ENCODE measurements at regions not wholly inside any gene's neighbourhood (a gene's known extent, or its start where the extent isn't known, plus 50 kb on each side); places are given as distances from the start of the nearest gene placed in this dataset.

- no peak for ATAC-seq
- no peak for DNase-seq (ENCODE audit: low read depth, low spot score)
- ChIA-PET CTCF (no interaction called here), POLR2A (no interaction called here)
- H3K4me1 ChIP-seq (ENCODE audit: control insufficient read depth, insufficient read depth, low read length) = no peaks in the 10 kb centered on the region
- intact Hi-C loops (cut with micrococcal nuclease; ENCODE audit: unreplicated experiment) (no loop called here), in situ Hi-C loops (cut with HindIII; ENCODE audit: low pct_unique_long_range_greater_than_20kb, low sequenced_read_pairs) (no loop called here)
- no TSS peak for BruUV-seq (replicated peaks)
- H3K9me3 ChIP-seq (ENCODE audit: control insufficient read depth, insufficient read depth, low read depth, low read length) = no peaks in the 10 kb centered on the region
- no peak for TF ChIP-seq CTCF (IDR thresholded peaks at IDR 0.05)
- no peak for TF ChIP-seq POLR2AphosphoS5 (IDR thresholded peaks at IDR 0.05; ENCODE audit: low read depth, low read length)
- TF ChIP-seq SIN3A (IDR thresholded peaks at IDR 0.05; ENCODE audit: borderline replicate concordance, insufficient read depth, low read depth, low read length) = no peak
- no peak for TF ChIP-seq REST (IDR thresholded peaks at IDR 0.05; ENCODE audit: insufficient read depth in 1 of 2, low read depth in 2 of 2, low read length in 1 of 2)
- no peak for TF ChIP-seq TCF7L2 (IDR thresholded peaks at IDR 0.05; ENCODE audit: low read depth, low read length)
- H3K4me3 ChIP-seq (ENCODE audit: low read depth in 2 of 2, low read length in 2 of 2) = no peak overlapping the region
- H3K27ac ChIP-seq (ENCODE audit: low read length) = no peak overlapping the region
- H3K27me3 ChIP-seq (ENCODE audit: control insufficient read depth, insufficient read depth, low read length) = no peaks in the 10 kb centered on the region
- H3K36me3 ChIP-seq (ENCODE audit: control insufficient read depth, insufficient read depth, low read length) = no peaks in the 10 kb centered on the region
Observed at GRCh38 chr6:77362055-77362454, 101.2 kb downstream of the HTR1B start.

GRCh38 chr6:77361018-77361417 is 102.3 kb downstream of the HTR1B start:
- no peak for ATAC-seq
- intact Hi-C loops (cut with micrococcal nuclease; ENCODE audit: unreplicated experiment) = no loop called here
- no peaks in the 10 kb centered on the region for H3K4me1 ChIP-seq (ENCODE audit: control insufficient read depth, insufficient read depth, low read length)
- TF ChIP-seq SIN3A (IDR thresholded peaks at IDR 0.05; ENCODE audit: borderline replicate concordance, insufficient read depth, low read depth, low read length) (no peak), CTCF (IDR thresholded peaks at IDR 0.05) (no peak), REST (IDR thresholded peaks at IDR 0.05; ENCODE audit: insufficient read depth in 1 of 2, low read depth in 2 of 2, low read length in 1 of 2) (no peak), TCF7L2 (IDR thresholded peaks at IDR 0.05; ENCODE audit: low read depth, low read length) (no peak), POLR2AphosphoS5 (IDR thresholded peaks at IDR 0.05; ENCODE audit: low read depth, low read length) (no peak)
- no peak overlapping the region for H3K4me3 ChIP-seq (ENCODE audit: low read depth in 2 of 2, low read length in 2 of 2)
- ChIA-PET CTCF (no interaction called here), POLR2A (no interaction called here)
- H3K36me3 ChIP-seq (ENCODE audit: control insufficient read depth, insufficient read depth, low read length) = no peaks in the 10 kb centered on the region
- no TSS peak for BruUV-seq (replicated peaks)
- H3K27me3 ChIP-seq (ENCODE audit: control insufficient read depth, insufficient read depth, low read length) = no peaks in the 10 kb centered on the region
- in situ Hi-C loops (cut with HindIII; ENCODE audit: low pct_unique_long_range_greater_than_20kb, low sequenced_read_pairs) = no loop called here
- H3K9me3 ChIP-seq (ENCODE audit: control insufficient read depth, insufficient read depth, low read depth, low read length) = no peaks in the 10 kb centered on the region
- no peak for DNase-seq (ENCODE audit: low read depth, low spot score)
- H3K27ac ChIP-seq (ENCODE audit: low read length) = no peak overlapping the region

Data from Panc1 (cell line).